ENCODE measurements at regions not wholly inside any gene's neighbourhood (a gene's known extent, or its start where the extent isn't known, plus 50 kb on each side); places are given as distances from the start of the nearest gene placed in this dataset.

GRCh38 chr10:21181451-21181850 is 284.3 kb upstream of the NEBL start:
- TF ChIP-seq POLR2AphosphoS5 (IDR thresholded peaks at IDR 0.05; ENCODE audit: low read depth, low read length) (no peak), REST (IDR thresholded peaks at IDR 0.05; ENCODE audit: insufficient read depth in 1 of 2, low read depth in 2 of 2, low read length in 2 of 2) (no peak)

Measured in PFSK-1 (cell line).